Lower leg skin (tissue), 3 donors: ENCODE measurements at regions not wholly inside any gene's neighbourhood (a gene's known extent, or its start where the extent isn't known, plus 50 kb on each side); places are given as distances from the start of the nearest gene placed in this dataset.

Source experiments
- POLR2A ChIP-seq, 2 donors: fragments of 450-650 bp; IDR thresholded peaks; one replicate each; pipeline ENCODE4 v1.6.1; 2016 to 2017; ENCODE audit warnings: antibody characterized with exemption in 2 of 2, mild to moderate bottlenecking in 1 of 2, moderate library complexity in 1 of 2
- TF ChIP-seq, protein P1 (sequence below), 3 donors: fragments of 450-650 bp; IDR thresholded peaks; one replicate each; pipeline ENCODE4 v1.5.1; 2016; ENCODE audit warnings: antibody characterized with exemption in 3 of 3, mild to moderate bottlenecking in 3 of 3, moderate library complexity in 2 of 3

DNA sequence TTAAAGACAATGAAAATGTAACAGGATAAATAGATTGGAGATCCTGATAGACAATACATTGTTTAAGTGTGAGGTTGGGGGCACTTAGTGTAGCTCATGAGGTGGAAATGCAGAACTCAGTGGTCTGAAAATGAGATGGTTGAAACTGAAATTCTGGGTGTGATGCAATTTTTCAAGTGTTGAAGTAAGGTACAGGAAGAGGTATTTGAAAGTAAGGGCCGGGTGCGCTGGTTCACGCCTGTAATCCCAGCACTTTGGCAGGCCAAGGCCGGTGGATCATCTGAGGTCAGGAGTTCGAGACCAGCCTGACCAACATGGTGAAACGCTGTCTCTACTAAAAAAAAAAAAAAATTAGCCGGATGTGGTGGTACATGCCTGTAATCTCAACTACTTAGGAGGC is 113.0 kb downstream of the UFM1 start:
- TF ChIP-seq, protein P1, sequence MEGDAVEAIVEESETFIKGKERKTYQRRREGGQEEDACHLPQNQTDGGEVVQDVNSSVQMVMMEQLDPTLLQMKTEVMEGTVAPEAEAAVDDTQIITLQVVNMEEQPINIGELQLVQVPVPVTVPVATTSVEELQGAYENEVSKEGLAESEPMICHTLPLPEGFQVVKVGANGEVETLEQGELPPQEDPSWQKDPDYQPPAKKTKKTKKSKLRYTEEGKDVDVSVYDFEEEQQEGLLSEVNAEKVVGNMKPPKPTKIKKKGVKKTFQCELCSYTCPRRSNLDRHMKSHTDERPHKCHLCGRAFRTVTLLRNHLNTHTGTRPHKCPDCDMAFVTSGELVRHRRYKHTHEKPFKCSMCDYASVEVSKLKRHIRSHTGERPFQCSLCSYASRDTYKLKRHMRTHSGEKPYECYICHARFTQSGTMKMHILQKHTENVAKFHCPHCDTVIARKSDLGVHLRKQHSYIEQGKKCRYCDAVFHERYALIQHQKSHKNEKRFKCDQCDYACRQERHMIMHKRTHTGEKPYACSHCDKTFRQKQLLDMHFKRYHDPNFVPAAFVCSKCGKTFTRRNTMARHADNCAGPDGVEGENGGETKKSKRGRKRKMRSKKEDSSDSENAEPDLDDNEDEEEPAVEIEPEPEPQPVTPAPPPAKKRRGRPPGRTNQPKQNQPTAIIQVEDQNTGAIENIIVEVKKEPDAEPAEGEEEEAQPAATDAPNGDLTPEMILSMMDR (IDR thresholded peaks at IDR 0.05): no peak
- no peak for TF ChIP-seq POLR2A (IDR thresholded peaks at IDR 0.05)
